ENCODE measurements at regions not wholly inside any gene's neighbourhood (a gene's known extent, or its start where the extent isn't known, plus 50 kb on each side); places are given as distances from the start of the nearest gene placed in this dataset.

- no peak for TF ChIP-seq TAF1 (IDR thresholded peaks at IDR 0.05; ENCODE audit: borderline replicate concordance, low read depth, low read length)
- TF ChIP-seq POLR2A (IDR thresholded peaks at IDR 0.05; ENCODE audit: low read depth, low read length) = no peak
Observed at GRCh38 chr3:89925976-89926375, 818.6 kb downstream of the EPHA3 start.

All from GM12892 (cell line).